Spinal cord (tissue), 9 donors: ENCODE measurements at regions not wholly inside any gene's neighbourhood (a gene's known extent, or its start where the extent isn't known, plus 50 kb on each side); places are given as distances from the start of the nearest gene placed in this dataset.

ENCODE experiments used
- DNase-seq, 6 donors: peaks; one replicate each; pipeline versions ENCODE4 v3.0.0 to v3.0.0-alpha.2; 2013 to 2015; ENCODE audit warnings: low spot score in 6 of 6, low read depth in 4 of 6
- H3K27ac ChIP-seq: one replicate; pipeline ENCODE4 v1.5.1; 2013; ENCODE audit warnings: low read depth, low read length, control low read depth
- H3K27me3 ChIP-seq: one replicate; pipeline ENCODE4 v1.6.1; 2013; ENCODE audit warnings: low read length; ENCODE audit not compliant: control insufficient read depth, insufficient read depth
- H3K36me3 ChIP-seq: one replicate; pipeline ENCODE4 v1.6.1; 2013; ENCODE audit warnings: low read length; ENCODE audit not compliant: control insufficient read depth, insufficient read depth
- H3K4me1 ChIP-seq: one replicate; pipeline ENCODE4 v1.6.1; 2013; ENCODE audit warnings: low read length; ENCODE audit not compliant: control insufficient read depth, insufficient read depth
- H3K4me3 ChIP-seq: one replicate; pipeline ENCODE4 v1.5.1; 2013; ENCODE audit warnings: low read depth, low read length, control low read depth
- H3K9me3 ChIP-seq: one replicate; pipeline ENCODE4 v1.6.1; 2013; ENCODE audit warnings: low read length; ENCODE audit not compliant: control insufficient read depth, insufficient read depth
- WGBS: methylation state at CpG from one replicate; pipeline ENCODE4 v1.1.5; 2013; ENCODE audit warnings: missing lambda C conversion rate; ENCODE audit not compliant: insufficient coverage; 5-methylcytosine and 5-hydroxymethylcytosine counted together
- donor health status: healthy.

DNA sequence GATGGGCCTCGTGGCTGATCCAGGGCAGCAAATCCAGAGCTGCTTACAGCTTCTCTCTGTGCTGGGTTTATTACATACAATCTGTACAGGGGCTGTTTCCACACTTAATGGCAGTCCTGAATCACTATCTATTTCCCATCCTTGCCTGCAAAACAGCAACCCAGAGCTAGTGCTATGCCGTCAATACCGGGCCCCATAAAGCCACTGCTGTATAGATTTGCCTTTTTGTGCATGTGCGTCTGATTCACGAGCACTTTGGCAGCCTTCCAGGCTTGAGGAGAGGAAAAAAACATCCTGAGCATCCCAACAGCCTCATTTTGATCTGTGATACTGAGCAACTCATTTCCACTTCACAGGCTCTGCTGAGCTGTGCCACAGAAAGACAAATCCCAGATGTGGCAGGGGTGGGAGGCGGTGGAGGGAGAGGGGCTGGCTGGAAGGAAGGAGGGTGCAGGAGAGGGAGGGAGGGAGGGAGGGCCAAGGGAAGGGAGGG lies 65.2 kb upstream of the TARBP1 start:
- Histone ChIP-seq H3K27ac (peak overlapping the region; percentile 92), H3K36me3 (no peaks in the 10 kb centered on the region), H3K27me3 (no peaks in the 10 kb centered on the region), H3K9me3 (no peaks in the 10 kb centered on the region), H3K4me3 (no peak overlapping the region), H3K4me1 (peaks cover 50% of the 10 kb centered on the region)
- peak in 4 of 6 donors; percentile 91 to 99 (median 94) for DNase-seq
- WGBS, result 20% methylated on average over 6 of the region's 6 CpGs

- Histone ChIP-seq H3K9me3 (no peaks in the 10 kb centered on the region), H3K36me3 (no peaks in the 10 kb centered on the region), H3K4me3 (no peak overlapping the region), H3K27me3 (no peaks in the 10 kb centered on the region), H3K27ac (peak overlapping the region; percentile 92), H3K4me1 (peaks cover 56% of the 10 kb centered on the region)
- peak in 1 of 6 donors; percentile 88 for DNase-seq
- 60% methylated on average over 2 of the region's 8 CpGs for WGBS
Measured at GRCh38 chr1:234543442-234544086, 64.6 kb upstream of the TARBP1 start.

DNA sequence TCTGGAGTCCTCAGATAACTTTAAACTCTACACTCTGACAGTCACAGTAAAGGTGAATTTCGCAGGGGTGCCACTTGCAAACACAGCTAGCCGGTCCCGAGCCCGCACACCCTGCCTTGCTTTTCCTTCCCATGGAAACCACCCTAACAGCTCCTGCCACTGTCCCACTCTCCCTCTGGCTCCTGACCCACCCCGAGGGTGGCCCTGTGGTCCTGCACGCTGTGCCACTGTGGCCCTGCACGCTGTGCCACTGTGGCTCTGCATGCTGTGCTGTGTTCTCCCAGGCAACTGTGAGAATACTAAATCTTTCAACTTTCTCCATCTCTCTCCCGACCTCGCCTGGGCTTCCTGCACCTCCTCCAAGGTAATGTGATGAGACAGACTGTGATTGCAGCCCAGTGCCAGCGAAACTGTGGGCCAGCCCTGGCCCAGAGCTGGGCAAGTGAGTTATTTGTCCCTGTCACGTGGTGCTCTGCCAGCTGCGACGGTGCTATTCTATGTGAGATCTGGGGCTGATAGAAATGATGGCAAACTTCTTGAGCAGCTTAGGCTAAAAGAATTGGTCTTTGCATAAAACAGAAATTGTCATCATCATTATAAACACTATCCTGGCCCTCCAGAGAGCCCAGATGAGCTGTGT lies 63.4 kb upstream of the TARBP1 start:
- Histone ChIP-seq H3K9me3 (no peaks in the 10 kb centered on the region), H3K36me3 (no peaks in the 10 kb centered on the region), H3K4me1 (peaks cover 66% of the 10 kb centered on the region), H3K27me3 (no peaks in the 10 kb centered on the region), H3K4me3 (no peak overlapping the region), H3K27ac (no peak overlapping the region)
- WGBS, result 79% methylated on average over 6 of the region's 13 CpGs
- DNase-seq, result no peak

- no peaks in the 10 kb centered on the region for H3K9me3 ChIP-seq
- WGBS, result 92% methylated on average over 2 of the region's 5 CpGs
- DNase-seq, result no peak
- H3K4me1 ChIP-seq, result peaks cover 74% of the 10 kb centered on the region
- H3K36me3 ChIP-seq, result no peaks in the 10 kb centered on the region
- H3K4me3 ChIP-seq, result no peak overlapping the region
- H3K27me3 ChIP-seq, result no peaks in the 10 kb centered on the region
- no peak overlapping the region for H3K27ac ChIP-seq
Measured at GRCh38 chr1:234541286-234541975, 62.5 kb upstream of the TARBP1 start.

GRCh38 chr1:234540404-234540762 lies 61.4 kb upstream of the TARBP1 start:
- no peak overlapping the region for H3K27ac ChIP-seq
- no peak for DNase-seq
- no peaks in the 10 kb centered on the region for H3K36me3 ChIP-seq
- no peak overlapping the region for H3K4me3 ChIP-seq
- H3K4me1 ChIP-seq, result peaks cover 75% of the 10 kb centered on the region
- no peaks in the 10 kb centered on the region for H3K27me3 ChIP-seq
- H3K9me3 ChIP-seq, result no peaks in the 10 kb centered on the region
- 97% methylated on average over 5 of the region's 5 CpGs for WGBS

GRCh38 chr1:234539666-234540403 lies 60.9 kb upstream of the TARBP1 start:
- Histone ChIP-seq H3K4me1 (peaks cover 71% of the 10 kb centered on the region), H3K4me3 (no peak overlapping the region), H3K9me3 (no peaks in the 10 kb centered on the region), H3K27me3 (no peaks in the 10 kb centered on the region), H3K27ac (no peak overlapping the region), H3K36me3 (no peaks in the 10 kb centered on the region)
- WGBS, result 97% methylated on average over 8 of the region's 9 CpGs
- DNase-seq, result no peak

- no peak overlapping the region for H3K4me3 ChIP-seq
Measured at GRCh38 chr1:234538930-234539649, 60.1 kb upstream of the TARBP1 start.

DNA sequence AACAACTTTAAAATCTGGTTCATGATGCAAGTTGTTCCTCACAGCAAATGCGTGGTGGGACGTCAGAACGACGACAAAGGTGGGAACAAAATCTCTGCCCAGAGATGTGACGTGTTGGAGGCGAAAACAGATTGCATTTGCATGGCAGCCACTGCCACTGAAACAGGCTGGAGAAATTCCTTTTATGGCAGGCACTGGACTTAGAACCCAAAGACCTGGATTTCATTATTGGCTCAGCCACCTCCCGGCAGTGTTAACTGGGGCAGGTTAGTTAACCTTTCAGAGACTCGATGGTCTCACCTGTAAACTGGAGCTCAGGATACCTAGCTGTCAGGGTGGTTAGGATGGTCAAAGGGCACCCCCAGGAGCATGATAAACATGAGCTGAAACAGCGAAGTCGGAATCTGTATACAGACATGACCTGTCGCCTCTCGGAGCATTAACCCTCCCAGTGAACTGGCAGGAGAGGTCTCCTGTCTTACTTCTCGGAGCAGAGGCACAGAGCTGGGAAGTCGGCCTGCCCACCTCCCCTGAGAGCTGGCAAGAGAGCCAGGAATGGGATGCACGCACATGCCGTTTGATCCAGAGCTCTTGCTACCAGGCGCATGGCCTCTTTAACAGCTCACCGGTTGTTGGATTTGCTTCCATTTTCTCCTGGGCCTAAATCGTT lies 59.2 kb upstream of the TARBP1 start:
- H3K27me3 ChIP-seq, result no peaks in the 10 kb centered on the region
- no peaks in the 10 kb centered on the region for H3K36me3 ChIP-seq
- peaks cover 70% of the 10 kb centered on the region for H3K4me1 ChIP-seq
- H3K4me3 ChIP-seq, result no peak overlapping the region
- H3K9me3 ChIP-seq, result no peaks in the 10 kb centered on the region
- peak overlapping the region; percentile 38 for H3K27ac ChIP-seq
- WGBS, result 75% methylated on average over 17 of the region's 19 CpGs
- no peak for DNase-seq

More at GRCh38 chr1:234538930-234539649, 60.1 kb upstream of the TARBP1 start:
- Histone ChIP-seq H3K4me1 (peaks cover 73% of the 10 kb centered on the region), H3K27me3 (no peaks in the 10 kb centered on the region), H3K9me3 (no peaks in the 10 kb centered on the region), H3K27ac (peak overlapping the region; percentile 38), H3K36me3 (no peaks in the 10 kb centered on the region)
- no peak for DNase-seq
- 29% methylated on average over 1 of the region's 14 CpGs for WGBS
